ENCODE measurements at regions not wholly inside any gene's neighbourhood (a gene's known extent, or its start where the extent isn't known, plus 50 kb on each side); places are given as distances from the start of the nearest gene placed in this dataset.

- Histone ChIP-seq H3K4me3 (ENCODE audit: low read depth in 1 of 2, low read length in 2 of 2) (no peak overlapping the region), H3K9me3 (ENCODE audit: control insufficient read depth in 1 of 2, low read length in 2 of 2) (no peaks in the 10 kb centered on the region), H3K36me3 (ENCODE audit: control insufficient read depth in 1 of 2, insufficient read depth in 2 of 2, low read length in 2 of 2) (no peaks in the 10 kb centered on the region), H3K27me3 (ENCODE audit: low read depth, low read length) (no peaks in the 10 kb centered on the region), H3K4me1 (ENCODE audit: control insufficient read depth in 1 of 2, insufficient read depth in 2 of 2, low read length in 2 of 2) (no peaks in the 10 kb centered on the region), H3K27ac (ENCODE audit: low read length) (no peak overlapping the region)
Observed at GRCh38 chr13:111527614-111528229, 207.3 kb downstream of the TEX29 start.

GRCh38 chr13:111528513-111528912 lies 208.1 kb downstream of the TEX29 start:
- Histone ChIP-seq H3K27ac (ENCODE audit: low read length) (no peak overlapping the region), H3K27me3 (ENCODE audit: low read depth, low read length) (no peaks in the 10 kb centered on the region), H3K36me3 (ENCODE audit: control insufficient read depth in 1 of 2, insufficient read depth in 2 of 2, low read length in 2 of 2) (no peaks in the 10 kb centered on the region), H3K9me3 (ENCODE audit: control insufficient read depth in 1 of 2, low read length in 2 of 2) (no peaks in the 10 kb centered on the region), H3K4me3 (ENCODE audit: low read depth in 1 of 2, low read length in 2 of 2) (no peak overlapping the region), H3K4me1 (ENCODE audit: control insufficient read depth in 1 of 2, insufficient read depth in 2 of 2, low read length in 2 of 2) (no peaks in the 10 kb centered on the region)

- peaks cover 0 to 4% of the 10 kb centered on the region in 2 donors for H3K4me1 ChIP-seq (ENCODE audit: control insufficient read depth in 1 of 2, insufficient read depth in 2 of 2, low read length in 2 of 2)
- no peaks in the 10 kb centered on the region for H3K36me3 ChIP-seq (ENCODE audit: control insufficient read depth in 1 of 2, insufficient read depth in 2 of 2, low read length in 2 of 2)
- H3K27ac ChIP-seq (ENCODE audit: low read length): no peak overlapping the region
- no peaks in the 10 kb centered on the region for H3K9me3 ChIP-seq (ENCODE audit: control insufficient read depth in 1 of 2, low read length in 2 of 2)
- H3K27me3 ChIP-seq (ENCODE audit: low read depth, low read length): no peaks in the 10 kb centered on the region
- H3K4me3 ChIP-seq (ENCODE audit: low read depth in 1 of 2, low read length in 2 of 2): no peak overlapping the region
Observed at GRCh38 chr13:111530137-111530870, 209.9 kb downstream of the TEX29 start.

- H3K27me3 ChIP-seq (ENCODE audit: low read depth, low read length): no peaks in the 10 kb centered on the region
Observed at GRCh38 chr13:111531505-111531904, 211.1 kb downstream of the TEX29 start.

GRCh38 chr13:111532111-111532510 lies 211.7 kb downstream of the TEX29 start:
- no peaks in the 10 kb centered on the region for H3K36me3 ChIP-seq (ENCODE audit: control insufficient read depth in 1 of 2, insufficient read depth in 2 of 2, low read length in 2 of 2)
- H3K9me3 ChIP-seq (ENCODE audit: control insufficient read depth in 1 of 2, low read length in 2 of 2): no peaks in the 10 kb centered on the region
- no peak overlapping the region for H3K27ac ChIP-seq (ENCODE audit: low read length)
- H3K4me3 ChIP-seq (ENCODE audit: low read depth in 1 of 2, low read length in 2 of 2): no peak overlapping the region
- no peaks in the 10 kb centered on the region for H3K27me3 ChIP-seq (ENCODE audit: low read depth, low read length)
- peaks cover 0 to 4% of the 10 kb centered on the region in 2 donors for H3K4me1 ChIP-seq (ENCODE audit: control insufficient read depth in 1 of 2, insufficient read depth in 2 of 2, low read length in 2 of 2)

More at GRCh38 chr13:111531505-111531904, 211.1 kb downstream of the TEX29 start:
- peaks cover 0 to 4% of the 10 kb centered on the region in 2 donors for H3K4me1 ChIP-seq (ENCODE audit: control insufficient read depth in 1 of 2, insufficient read depth in 2 of 2, low read length in 2 of 2)
- no peaks in the 10 kb centered on the region for H3K36me3 ChIP-seq (ENCODE audit: control insufficient read depth in 1 of 2, insufficient read depth in 2 of 2, low read length in 2 of 2)
- no peak overlapping the region for H3K27ac ChIP-seq (ENCODE audit: low read length)
- no peak overlapping the region for H3K4me3 ChIP-seq (ENCODE audit: low read depth in 1 of 2, low read length in 2 of 2)
- H3K9me3 ChIP-seq (ENCODE audit: control insufficient read depth in 1 of 2, low read length in 2 of 2): no peaks in the 10 kb centered on the region

GRCh38 chr13:111533900-111534683 lies 213.7 kb downstream of the TEX29 start:
- Histone ChIP-seq H3K4me3 (ENCODE audit: low read depth in 1 of 2, low read length in 2 of 2) (no peak overlapping the region), H3K27me3 (ENCODE audit: low read depth, low read length) (no peaks in the 10 kb centered on the region), H3K9me3 (ENCODE audit: control insufficient read depth in 1 of 2, low read length in 2 of 2) (no peaks in the 10 kb centered on the region), H3K4me1 (ENCODE audit: control insufficient read depth in 1 of 2, insufficient read depth in 2 of 2, low read length in 2 of 2) (peaks cover 0 to 4% of the 10 kb centered on the region in 2 donors), H3K36me3 (ENCODE audit: control insufficient read depth in 1 of 2, insufficient read depth in 2 of 2, low read length in 2 of 2) (no peaks in the 10 kb centered on the region), H3K27ac (ENCODE audit: low read length) (no peak overlapping the region)

- Histone ChIP-seq H3K27ac (ENCODE audit: low read length) (no peak overlapping the region), H3K9me3 (ENCODE audit: control insufficient read depth in 1 of 2, low read length in 2 of 2) (no peaks in the 10 kb centered on the region), H3K4me3 (ENCODE audit: low read depth in 1 of 2, low read length in 2 of 2) (no peak overlapping the region), H3K27me3 (ENCODE audit: low read depth, low read length) (no peaks in the 10 kb centered on the region), H3K36me3 (ENCODE audit: control insufficient read depth in 1 of 2, insufficient read depth in 2 of 2, low read length in 2 of 2) (no peaks in the 10 kb centered on the region), H3K4me1 (ENCODE audit: control insufficient read depth in 1 of 2, insufficient read depth in 2 of 2, low read length in 2 of 2) (peaks cover 0 to 4% of the 10 kb centered on the region in 2 donors)
Observed at GRCh38 chr13:111534751-111535522, 214.5 kb downstream of the TEX29 start.

- Histone ChIP-seq H3K4me3 (ENCODE audit: low read depth in 1 of 2, low read length in 2 of 2) (no peak overlapping the region), H3K36me3 (ENCODE audit: control insufficient read depth in 1 of 2, insufficient read depth in 2 of 2, low read length in 2 of 2) (no peaks in the 10 kb centered on the region), H3K27ac (ENCODE audit: low read length) (no peak overlapping the region), H3K9me3 (ENCODE audit: control insufficient read depth in 1 of 2, low read length in 2 of 2) (no peaks in the 10 kb centered on the region), H3K4me1 (ENCODE audit: control insufficient read depth in 1 of 2, insufficient read depth in 2 of 2, low read length in 2 of 2) (peaks cover 0 to 4% of the 10 kb centered on the region in 2 donors), H3K27me3 (ENCODE audit: low read depth, low read length) (no peaks in the 10 kb centered on the region)
Observed at GRCh38 chr13:111535523-111535811, 215.0 kb downstream of the TEX29 start.

GRCh38 chr13:111536075-111536642 lies 215.7 kb downstream of the TEX29 start:
- H3K4me1 ChIP-seq (ENCODE audit: control insufficient read depth in 1 of 2, insufficient read depth in 2 of 2, low read length in 2 of 2): peaks cover 0 to 4% of the 10 kb centered on the region in 2 donors
- H3K9me3 ChIP-seq (ENCODE audit: control insufficient read depth in 1 of 2, low read length in 2 of 2): no peaks in the 10 kb centered on the region
- no peak overlapping the region for H3K27ac ChIP-seq (ENCODE audit: low read length)
- no peaks in the 10 kb centered on the region for H3K27me3 ChIP-seq (ENCODE audit: low read depth, low read length)
- no peaks in the 10 kb centered on the region for H3K36me3 ChIP-seq (ENCODE audit: control insufficient read depth in 1 of 2, insufficient read depth in 2 of 2, low read length in 2 of 2)
- no peak overlapping the region for H3K4me3 ChIP-seq (ENCODE audit: low read depth in 1 of 2, low read length in 2 of 2)

GRCh38 chr13:111537115-111537728 lies 216.8 kb downstream of the TEX29 start:
- H3K36me3 ChIP-seq (ENCODE audit: control insufficient read depth in 1 of 2, insufficient read depth in 2 of 2, low read length in 2 of 2): no peaks in the 10 kb centered on the region
- peaks cover 0 to 4% of the 10 kb centered on the region in 2 donors for H3K4me1 ChIP-seq (ENCODE audit: control insufficient read depth in 1 of 2, insufficient read depth in 2 of 2, low read length in 2 of 2)
- H3K27me3 ChIP-seq (ENCODE audit: low read depth, low read length): no peaks in the 10 kb centered on the region
- H3K27ac ChIP-seq (ENCODE audit: low read length): no peak overlapping the region
- no peak overlapping the region for H3K4me3 ChIP-seq (ENCODE audit: low read depth in 1 of 2, low read length in 2 of 2)
- no peaks in the 10 kb centered on the region for H3K9me3 ChIP-seq (ENCODE audit: control insufficient read depth in 1 of 2, low read length in 2 of 2)

Data from muscle layer of duodenum (tissue), 2 donors.